HG02840 (cell line): ENCODE measurements at regions not wholly inside any gene's neighbourhood (a gene's known extent, or its start where the extent isn't known, plus 50 kb on each side); places are given as distances from the start of the nearest gene placed in this dataset.

ENCODE experiments used
- ATAC-seq: cut with Tn5 transposase; IDR thresholded peaks from one replicate; pipeline ENCODE4 v1.9.1; 2021; ENCODE audit warnings: mild to moderate bottlenecking, moderate library complexity, moderate number of reproducible peaks; ENCODE audit not compliant: unreplicated experiment, low FRiP score

DNA sequence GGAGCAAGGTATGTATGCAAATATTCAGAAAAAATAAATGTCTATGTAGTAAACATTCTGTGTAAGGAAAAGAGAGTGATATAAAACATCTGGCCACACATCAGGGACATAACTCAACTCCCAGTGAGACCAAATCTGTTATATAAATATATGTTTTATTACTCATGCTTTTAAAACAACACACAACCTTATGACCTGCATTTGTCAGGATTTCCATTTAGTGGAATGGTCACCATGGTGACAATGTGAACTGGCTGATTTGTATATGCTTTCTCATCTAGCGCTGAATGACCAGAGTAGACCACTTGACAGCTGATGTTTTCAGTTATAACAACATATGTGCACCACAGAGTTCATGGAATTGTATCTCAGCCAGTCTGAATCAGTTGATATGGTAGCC is 551.7 kb downstream of the HTR7 start:
- ATAC-seq, result no peak

DNA sequence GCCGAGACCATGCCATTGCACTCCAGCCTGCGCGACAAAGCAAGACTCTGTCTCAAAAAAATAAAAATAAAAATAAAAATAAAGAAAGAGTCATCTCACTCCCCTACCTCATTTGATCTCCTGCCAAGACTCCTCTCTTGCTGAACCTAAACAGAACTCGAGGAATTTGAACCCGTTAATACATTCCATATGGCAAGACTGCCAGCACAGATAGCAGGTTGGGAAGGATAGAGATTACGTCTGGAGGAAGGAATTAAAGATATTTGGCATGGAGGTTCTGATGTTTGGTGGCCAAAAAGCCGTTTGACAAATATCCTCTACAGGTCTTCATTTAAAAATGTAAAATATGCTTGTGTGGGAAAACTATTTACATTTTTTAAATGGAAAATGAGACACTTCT is 549.6 kb downstream of the HTR7 start:
- ATAC-seq, result no peak

DNA sequence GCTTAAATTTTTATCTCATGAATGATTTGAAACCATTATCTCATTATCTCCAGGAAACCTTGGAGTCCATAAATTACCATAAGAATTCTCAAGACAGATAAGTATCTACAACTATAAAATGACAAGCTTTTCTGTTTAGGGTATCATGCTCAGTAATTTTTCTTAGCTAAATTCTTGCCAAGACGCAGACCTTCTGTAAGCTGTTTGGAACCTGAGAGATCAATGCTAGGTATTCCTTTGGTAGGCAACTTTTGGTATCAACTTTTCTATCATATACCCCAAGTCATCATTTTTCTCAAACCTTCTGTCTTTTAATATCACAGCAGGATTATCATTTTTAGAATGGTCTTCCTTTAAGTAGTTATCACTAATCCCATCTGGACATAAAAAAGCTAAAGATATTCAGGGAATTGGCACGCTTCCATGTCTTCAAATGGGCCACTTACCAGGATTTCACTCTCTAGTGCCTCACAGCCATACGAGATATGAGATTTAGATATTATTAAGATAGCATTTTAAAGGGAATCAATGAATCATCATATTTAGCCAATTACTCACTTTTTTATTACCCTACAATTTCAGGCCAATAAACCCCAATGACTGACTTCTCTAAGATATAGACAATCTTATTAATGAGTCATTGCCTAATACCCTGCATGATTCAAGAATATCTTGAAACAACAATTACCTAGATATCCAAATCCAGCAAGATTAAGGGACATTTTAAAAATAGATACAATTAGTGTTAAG is 544.1 kb downstream of the HTR7 start:
- ATAC-seq, result no peak

DNA sequence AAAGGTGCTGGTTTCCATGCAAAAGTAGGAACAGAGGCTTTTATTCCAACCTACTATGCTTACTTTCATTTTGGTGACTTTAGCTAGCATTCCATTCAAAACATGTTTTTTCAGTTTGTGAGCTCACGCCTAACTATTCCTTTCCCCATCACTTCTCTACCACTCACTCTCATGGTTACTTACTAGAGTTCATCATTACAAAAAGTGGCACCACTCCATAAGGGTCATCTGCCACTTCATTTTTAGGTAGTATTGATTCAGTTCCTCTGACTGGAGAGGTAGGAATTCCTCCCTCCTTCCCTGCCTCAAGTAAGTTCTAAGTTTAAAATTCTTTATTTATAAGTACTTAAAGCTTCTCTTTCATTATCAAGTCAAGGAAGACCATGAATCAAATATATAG is 543.1 kb downstream of the HTR7 start:
- ATAC-seq, result no peak

DNA sequence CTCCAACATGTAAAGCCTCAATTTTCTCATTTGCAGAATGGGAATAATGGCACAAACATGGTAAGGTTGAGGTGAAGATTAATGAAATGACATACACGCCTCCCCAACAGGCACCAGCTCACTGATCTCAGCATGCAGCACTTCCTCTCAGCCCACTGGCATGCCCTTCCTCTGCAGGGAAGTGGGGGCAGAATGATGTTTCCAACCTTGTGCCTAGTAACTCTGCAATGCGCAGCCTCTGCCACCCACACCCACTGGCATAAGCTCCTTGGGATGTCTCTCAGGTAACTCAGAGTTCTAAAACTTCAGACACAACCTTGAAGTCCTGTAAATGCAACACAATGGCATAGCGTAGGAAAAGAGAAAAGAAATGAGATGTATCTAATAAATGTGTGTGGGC is 540.7 kb downstream of the HTR7 start:
- ATAC-seq, result no peak

DNA sequence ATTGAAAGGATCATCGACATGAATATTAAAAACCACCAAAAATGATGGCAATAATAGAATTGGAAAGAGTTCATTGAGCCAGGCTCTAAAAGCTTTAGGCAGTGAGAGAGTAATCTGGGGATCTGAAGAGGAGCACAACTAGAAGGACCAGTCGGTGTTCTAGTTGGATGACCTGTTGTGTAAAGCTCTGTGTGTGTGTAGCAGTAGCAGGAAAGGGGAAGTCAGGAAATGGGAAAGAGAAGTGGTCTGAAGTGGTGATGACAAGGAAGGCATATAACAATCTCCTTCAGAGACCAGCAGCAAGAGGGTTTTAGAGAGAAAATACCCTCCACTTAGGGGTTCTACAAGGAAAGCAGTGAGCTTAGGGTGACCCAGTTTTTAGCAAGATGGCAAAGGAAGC is 539.2 kb downstream of the HTR7 start:
- no peak for ATAC-seq

DNA sequence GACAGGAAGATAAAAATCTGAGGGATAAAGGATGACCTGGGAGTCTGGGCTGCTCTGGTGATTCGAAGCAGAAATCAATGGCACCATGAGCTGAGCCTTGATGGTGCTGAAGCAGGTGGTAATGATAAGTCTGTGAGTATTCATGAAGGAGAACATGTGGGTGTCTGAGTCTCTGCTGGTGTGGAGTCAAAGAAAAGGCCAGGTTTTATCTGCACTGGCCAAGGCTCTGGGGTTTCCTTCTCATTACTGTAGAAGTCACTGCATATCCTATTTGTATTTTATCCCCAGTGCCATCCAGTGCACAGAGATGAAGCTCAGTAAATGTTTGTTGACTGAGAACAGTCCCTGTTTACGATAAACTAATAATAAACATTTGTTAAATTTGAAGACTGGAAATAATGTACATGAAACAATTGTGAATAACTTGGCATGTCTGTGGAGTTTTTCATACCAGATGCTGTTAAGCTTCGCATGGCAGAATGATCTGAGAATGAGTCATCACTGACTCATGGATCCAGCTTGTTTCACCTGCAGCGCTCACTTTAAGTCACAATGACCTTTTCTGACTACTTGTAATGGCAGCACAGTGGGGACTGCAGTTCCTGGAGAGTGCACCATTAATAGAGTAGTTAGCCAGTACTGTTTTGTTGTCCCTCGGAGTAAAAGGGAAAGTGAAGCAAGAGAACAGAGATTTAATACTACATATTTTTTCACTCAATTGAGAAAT is 538.5 kb downstream of the HTR7 start:
- no peak for ATAC-seq

DNA sequence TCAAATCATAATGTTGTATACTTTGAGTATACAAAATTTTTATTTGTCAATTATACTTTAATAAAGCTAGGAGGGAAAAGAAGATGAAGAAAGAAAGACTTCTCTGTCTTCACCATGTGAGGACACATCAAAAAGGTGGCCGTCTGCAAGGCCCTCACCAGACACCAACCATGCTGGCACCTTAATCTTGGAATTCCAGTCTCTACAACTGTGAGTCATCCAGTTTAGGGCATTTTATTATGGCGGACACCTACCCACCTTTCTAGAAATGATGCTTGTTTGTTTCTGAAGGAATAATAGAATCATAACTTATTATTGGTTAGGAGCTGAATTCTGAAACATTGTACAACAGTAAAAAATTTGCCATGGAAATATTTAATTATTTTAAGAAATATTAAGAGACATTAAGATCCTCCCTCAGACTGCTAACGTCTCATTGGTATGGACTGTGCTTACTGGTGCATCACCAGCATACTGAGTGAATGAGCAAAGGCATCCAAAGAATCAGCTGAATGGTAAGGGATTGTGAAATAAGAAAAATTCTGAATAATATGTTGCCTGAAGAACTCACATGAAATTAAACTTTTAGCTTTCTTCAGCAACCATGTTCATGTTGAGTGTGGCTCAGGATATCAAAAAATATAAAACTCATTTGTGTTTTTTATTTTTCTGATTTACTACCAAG is 536.6 kb downstream of the HTR7 start:
- no peak for ATAC-seq

DNA sequence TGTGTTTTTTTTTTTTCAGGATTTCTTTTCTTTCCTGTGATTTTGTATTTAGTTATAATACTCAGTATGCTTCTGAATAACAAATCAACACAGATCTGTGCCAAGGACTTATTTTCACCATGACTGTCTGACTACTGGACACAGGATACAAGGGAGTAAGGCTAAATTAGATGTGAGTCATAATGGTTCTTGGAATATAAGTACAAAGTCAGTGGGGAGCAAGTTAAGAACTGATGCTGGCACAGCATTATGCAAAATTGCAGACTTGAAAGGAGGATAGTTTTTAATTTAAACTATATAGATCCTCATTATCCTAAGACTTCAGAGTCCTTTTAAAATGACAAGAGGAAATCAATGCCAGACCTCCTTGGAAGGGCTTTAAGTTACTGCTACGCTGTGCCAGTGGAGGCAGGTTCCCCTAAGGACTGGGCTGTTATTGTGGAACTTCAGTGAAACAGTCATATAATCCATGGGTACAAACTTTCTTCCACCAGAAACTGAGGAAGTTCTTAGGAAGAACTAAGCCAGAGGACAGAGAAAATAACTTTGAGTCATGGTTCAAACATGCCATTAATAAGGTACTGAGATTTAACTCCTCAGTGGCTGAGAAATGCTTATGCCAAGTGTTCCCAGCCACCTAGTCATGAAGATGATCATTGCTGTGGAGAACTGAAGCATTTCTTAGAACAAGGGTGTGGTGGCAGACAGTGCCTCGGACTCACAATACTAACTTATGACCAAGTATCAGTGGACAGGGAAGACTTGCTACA is 531.2 kb downstream of the HTR7 start:
- ATAC-seq, result no peak

DNA sequence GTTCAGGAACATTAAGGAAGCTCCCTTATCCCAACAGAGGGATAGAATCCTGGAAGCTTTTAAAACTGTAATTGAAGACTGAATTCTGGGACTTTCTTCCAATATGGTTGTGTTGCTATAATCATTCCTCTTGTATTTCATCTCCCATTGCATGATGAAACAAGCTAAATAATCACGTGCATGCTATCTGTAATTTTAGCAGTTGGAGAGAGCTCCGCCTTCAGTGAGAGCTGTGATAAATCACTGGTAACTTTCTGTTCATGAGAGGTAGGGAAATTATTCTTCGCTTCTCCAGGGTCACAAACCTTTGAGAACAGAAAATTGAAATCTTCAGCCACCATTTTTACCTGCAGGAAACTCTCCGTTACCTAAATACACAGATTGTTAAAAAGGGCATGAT is 530.2 kb downstream of the HTR7 start:
- no peak for ATAC-seq

DNA sequence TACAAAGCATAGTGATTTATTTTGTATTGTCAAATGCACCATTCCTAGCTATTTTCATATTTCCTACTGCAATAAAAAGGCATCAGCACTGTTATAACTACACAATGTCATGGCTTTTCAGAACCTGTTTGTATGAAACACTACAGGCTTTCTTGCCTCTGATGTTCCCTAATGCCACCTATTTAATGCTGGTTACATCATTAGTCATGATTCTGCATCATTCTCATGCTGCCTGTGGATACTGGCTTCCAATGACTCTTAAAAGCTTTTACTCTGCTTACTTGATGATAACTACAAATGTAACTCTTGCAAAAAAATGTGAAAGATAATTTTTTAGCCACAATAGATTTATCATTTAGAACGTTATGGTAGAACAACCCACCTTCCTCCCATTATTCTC is 529.4 kb downstream of the HTR7 start:
- no peak for ATAC-seq

DNA sequence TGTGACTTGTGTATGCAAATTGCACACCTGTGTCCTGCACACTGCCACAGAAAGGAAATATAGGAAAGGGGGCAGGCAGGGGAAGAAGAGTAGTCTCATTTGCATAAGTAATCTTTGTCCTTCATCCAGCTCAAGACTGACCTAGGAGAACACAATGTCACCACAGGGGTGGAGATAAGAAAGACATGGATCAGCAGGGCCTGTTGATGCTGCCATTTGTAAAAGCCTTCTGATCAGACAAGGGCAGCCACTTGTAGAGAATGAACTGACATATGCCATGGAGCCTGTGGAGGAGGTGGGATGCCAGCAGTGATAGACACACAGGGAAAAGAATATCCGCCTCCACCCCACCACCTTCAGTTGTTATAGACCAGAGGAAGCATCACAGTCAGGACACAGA is 528.9 kb downstream of the HTR7 start:
- no peak for ATAC-seq

DNA sequence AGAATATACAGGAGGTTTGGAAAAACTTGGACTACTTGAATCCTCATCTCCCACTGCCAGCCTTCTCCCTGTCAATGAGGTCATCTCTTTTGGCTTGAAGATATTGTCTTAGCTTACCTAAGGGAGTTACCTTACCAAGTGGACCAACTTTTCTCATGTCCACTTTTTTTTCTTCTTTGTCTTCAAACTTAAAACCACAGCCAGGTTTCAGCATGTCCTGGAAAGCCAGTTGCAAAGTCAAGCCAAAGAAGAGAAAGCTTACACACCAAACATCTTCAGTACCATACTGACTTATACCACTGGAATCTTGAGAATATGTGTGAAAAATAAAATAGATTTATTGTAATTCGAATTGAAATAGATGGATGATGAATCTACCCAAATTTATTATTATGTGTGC is 520.5 kb downstream of the HTR7 start:
- no peak for ATAC-seq

DNA sequence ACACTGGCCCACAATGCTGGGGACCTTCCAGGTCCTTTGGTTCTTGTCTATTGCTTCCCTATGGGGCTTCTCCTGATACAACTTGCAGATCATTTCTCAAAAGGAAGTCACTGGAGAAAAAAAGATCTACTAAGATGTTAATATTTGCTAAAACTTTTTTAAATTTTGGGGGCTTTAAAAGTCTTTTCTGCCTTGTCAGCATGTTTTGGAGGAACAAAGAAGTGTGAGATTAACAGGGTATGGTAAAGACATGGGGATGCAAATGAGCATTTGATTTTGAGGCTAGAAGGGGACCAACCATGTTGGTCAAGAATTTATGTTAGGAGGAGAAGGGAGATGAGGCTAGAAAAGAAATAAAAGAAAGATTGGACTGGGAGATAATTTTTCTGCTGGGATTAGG is 515.4 kb downstream of the HTR7 start:
- no peak for ATAC-seq

DNA sequence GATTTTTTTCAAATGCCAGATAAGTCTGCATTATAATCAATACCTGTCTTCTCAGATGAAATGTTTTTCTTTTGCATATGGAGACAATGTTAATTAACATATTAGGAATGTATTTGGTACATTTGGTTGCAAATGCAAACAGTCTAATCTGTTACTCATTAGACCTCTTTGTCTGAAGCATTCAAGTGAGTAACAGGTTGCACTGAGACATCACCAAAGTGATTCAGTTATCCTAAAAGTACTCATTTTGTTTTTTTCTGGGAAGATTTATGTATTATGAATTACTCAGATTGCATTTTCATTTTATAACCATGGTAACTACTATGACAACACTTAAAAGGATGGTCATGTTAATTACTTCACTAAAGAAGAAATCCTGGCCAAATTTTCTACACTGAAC is 513.6 kb downstream of the HTR7 start:
- no peak for ATAC-seq

DNA sequence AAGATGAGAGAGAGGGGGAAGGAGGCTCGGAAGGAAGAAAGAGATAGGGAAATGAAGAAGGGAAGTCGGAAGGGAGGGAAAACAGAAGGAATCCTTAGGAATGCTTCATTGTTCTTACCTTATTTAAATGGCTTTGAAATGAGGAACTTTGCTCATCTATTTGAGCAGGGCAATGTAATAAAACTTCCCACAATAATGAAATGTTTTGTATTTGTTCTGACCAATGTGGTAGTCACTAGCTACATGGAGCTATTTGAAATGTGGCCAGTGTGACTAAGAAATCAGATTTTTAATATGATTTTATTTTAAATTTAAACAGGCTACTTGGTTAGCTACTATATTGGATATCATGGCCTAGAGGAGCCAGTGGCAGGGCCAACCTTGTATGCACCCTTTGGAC is 510.6 kb downstream of the HTR7 start:
- ATAC-seq, result no peak

DNA sequence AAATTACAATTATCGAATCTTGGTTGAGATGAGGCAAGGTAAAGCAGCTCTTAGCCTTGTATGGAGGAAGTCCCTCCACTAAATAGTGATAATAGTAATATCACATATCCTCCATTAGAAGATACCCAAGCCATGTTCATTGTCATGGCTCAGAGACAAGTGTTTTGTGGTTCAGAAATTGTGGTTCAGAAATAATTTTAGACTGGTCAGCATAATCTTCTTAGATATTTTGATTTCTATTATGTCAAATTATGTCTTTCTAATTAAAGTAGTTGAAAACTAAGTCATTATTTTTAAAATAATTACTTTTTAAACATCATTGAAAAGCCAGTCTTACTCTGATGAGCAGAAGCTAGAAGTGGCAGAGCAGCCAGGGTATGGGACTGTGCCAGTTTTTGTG is 507.7 kb downstream of the HTR7 start:
- no peak for ATAC-seq

DNA sequence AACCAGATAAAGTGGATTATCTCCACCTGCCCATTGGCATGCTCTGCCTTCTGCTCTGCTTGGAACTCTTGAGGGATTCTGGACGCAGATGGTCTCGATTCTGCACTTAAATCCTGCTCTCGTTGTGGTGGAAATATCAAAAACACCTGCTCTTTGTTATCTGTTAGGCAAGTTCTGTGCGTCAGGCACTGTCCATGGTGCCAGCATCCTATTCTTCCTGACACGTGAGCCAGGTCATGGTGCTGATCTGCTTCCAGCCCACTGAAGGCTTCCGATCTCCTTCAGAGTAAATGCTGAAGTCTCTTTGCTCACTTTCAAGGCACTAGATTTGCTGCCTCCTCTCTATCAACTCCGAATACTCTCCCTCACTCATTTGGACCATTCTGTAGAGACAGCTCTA is 505.6 kb downstream of the HTR7 start:
- no peak for ATAC-seq

DNA sequence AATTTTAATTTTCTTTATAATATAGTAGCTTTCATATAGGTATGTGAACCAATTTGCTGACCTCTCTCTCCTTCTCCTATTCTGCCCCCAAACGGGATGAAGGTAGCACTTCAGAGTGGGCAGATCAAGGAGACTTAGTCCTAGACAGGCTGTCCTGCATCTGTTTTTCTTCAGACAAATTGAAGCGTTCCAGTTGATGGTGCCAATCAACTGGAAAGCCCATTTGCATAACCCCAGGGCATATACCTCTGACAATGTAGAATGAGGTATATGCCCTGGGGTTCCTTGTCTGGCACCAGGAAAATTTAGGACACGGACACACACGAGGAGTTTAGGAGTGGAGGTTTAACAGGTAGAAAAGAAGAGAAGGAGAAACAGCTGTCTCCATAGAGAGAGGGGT is 502.9 kb downstream of the HTR7 start:
- ATAC-seq, result no peak

DNA sequence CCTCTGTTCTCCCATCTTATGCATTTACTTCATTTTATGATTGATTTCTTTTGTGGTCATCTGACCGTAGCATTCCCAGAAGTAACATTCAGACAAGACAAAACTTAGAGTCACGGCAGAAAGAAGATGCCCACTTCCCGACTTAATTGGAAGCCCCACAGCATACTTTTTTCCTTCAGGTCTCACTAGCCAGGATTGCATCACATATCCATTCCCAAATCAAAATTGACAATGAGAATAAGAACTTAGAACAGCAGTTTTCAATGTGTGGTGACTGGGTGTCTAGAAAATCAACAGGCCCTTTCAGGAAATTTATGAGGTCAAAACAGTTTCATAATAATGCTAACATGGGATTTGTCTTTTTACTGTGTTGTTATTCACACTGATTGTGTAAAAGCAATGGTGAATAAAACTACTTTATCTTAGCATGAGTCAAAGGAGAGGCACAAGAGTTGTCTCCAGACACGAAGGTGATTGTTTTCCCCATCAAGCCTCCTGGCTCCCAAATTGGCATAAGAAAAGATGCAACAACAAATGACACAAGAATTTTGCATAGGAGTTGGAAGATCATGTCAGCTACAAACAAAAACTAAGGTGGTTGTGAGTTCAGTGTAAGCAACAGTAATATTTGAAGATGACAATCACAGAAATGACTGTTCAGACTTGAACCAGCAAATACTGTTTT is 493.9 kb downstream of the HTR7 start:
- no peak for ATAC-seq
